Midbrain (tissue), 1 donor: ENCODE measurements at regions not wholly inside any gene's neighbourhood (a gene's known extent, or its start where the extent isn't known, plus 50 kb on each side); places are given as distances from the start of the nearest gene placed in this dataset.

Experiments
- DNase-seq: peaks from one replicate; lab custom pipeline; 2025; lab: John Stamatoyannopoulos, UW

DNA sequence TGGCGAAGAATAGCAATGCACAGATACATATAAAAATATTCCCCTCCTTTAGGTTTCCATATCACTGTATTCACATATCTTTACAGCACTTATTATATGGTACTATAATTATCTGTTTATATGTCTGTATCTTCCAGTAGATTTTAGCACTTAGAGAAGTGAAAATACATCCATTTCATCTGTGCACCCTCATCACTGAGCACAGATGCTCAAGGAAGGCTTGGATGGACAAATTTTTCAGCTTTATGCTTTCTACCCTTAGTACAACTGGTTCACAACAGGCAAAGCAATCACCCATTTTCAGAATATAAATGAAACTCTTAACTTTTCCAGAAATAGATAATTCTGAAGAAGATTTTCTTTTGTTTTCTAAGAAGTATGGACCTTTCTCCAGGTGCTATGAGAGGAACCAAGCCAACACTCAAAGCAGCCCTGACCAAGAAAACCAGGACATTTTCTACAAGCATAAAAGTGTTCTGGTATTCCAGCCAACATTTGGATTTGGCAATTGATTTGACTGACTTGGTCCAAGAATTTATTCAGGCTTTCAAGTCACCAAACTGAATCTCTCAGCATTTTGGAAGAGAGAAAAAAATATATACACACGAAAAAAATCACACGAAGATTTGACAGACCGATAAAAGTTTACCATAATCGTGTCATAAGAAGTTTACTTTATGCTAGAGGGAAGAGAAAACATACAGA, 170.2 kb upstream of the CD180 start:
- DNase-seq, result no peak

DNA sequence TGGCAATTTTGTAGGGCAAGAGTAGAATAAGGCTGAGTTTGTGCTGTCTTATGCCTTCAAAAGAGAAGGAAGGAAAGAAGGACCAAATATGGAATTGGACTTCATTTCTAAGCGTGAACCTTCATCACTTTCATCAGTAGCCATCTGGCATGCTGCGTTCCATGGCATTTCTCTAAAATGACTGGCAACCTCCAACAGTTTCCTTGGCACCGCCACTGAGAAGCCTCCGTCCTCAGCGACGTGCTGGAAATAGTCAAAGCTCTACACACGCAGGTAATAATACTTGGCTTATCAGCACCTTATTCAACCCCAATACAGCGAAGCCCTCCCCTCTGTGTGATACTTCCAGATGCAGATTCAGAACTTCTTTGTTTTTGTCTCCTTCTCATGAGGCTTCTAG, 169.7 kb upstream of the CD180 start:
- no peak for DNase-seq

DNA sequence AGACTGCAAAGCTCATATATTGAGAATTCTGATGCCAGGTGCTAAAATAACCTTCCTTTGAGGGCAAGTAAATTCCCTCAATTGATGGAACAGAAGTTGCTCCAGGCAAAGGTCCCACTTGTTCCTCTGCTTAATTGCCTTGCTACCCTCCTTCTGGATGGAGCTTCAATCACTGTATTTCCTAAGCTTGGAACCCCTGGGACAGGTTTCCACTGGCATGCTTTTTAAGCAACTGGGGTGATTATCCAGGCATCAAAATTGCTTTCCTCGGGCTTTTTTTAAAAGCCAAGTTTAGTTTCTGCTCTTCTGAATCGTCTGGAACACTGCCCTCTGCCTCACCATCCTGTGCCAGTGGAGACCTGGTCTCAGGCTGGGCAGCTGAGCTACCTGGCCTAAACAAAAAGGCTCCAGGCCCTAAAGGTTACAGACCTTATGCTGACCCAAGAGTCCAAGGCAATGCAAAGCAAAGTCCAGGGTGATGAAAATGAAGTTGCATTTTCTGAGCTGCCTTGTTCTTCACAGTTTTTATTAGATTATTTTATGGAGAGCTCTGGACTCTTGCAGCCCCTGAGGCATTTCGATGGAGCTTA, 167.9 kb upstream of the CD180 start:
- no peak for DNase-seq

DNA sequence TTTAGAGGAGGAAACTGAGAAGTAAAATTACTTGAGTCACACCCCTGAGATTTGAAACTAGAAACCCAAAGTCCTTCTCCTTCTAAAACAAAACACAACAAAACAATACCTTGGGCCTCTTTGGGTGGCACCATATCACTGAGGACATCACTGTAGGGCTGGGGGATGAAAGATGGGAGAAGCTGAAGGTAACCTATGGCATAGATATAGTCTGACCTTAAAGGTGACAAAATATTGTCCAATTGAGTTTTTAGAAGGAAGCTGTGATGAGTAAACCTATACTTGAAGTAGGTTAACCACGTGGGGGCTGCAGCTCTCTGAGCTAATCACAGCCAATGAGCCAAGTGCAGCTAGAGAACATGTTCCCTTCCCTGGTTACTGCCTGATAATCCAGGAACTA, 167.4 kb upstream of the CD180 start:
- DNase-seq, result no peak

DNA sequence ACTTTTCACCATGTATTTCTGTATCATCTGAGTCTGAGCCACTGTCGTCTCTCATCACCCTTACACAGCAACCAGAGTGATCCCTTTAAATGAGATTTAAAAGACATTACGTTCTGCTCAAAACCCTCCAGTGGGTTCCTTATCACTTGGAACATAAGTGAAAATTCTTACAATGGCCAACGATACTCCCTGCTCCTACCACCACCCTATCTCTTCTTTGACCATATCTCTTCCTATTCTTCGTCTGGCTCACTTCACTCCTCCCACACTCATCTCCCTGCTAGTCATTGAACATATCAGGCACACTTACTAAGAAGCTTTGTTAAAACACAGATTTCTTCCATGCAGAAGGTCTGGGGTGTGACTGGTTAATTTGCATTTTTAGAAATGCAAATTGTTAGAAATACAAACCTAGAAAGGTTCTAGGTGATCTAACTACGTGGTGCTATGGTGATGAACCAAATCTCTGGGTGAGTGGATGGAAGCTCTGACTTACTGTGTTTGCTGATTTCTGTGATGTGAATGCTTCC, 166.6 kb upstream of the CD180 start:
- DNase-seq, result no peak

DNA sequence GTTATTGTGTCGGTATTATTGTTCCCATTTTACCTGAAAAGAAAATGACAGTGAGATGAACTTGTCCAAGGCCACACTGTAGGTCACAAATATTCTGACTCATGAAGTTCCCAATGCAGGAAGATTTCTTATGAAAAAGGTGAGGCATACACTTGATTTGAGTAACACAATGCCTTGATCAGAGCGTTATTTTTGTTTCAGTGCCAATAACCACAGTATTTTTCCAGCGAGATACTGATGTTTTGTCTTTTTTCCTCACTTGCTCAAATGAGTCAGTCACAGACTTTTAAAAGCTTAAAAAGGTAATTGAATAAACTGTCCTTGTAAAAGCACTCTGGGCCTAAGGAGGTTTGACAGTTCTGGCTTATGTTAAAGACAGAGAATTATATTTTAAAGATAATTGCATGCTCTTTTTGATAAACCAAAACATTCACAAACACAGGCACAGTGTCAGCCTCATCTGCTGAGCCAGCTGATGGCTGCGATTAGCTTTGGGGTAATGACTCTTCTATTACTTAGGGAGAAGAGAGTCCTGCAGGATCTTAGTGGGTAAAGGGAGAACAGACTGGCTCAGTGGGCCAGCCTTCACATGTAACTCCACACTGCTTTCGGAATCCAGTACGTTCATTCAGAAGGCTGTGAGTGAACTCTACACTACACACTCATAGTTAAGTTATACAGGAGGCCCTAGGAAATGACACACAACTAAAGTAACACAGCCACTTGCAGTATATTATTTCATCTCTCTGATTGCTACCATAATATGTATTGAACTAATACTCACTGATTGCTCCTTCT, 165.5 kb upstream of the CD180 start:
- DNase-seq, result no peak

DNA sequence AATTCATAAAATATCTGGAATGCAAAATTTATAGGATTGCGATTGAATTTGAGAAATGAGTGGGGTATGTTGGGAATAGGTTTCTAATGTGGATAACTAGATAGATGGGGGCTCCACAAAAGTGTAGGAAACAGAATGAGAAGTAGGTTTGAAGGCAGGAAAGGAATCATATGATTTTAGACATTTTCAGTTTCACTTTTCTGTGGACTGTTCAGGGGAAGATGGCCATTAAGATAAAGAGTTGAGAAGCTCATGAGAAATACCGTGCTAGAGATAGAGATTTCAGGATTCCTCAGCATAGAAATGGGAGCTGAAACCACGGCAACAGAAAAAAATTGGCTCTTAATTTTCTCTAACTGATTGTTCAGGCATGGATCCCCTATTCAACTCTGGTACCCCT, 163.4 kb upstream of the CD180 start:
- no peak for DNase-seq

DNA sequence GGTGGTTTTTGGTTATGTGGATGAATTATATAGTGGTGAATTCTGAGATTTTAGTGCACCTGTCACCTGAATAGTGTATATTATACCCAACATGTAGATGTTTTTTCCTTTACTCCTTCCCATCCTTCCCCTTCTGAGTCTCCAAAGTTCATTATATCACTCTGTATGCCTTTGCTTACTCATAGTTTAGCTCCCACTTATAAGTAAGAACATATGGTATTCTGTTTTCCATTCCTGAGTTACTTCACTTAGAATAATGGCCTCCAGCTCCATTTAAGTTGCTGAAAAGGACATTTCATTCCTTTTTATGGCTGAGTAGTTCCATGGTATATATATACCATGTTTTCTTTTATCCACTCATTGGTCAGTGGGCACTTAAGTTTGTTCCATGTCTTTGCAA, 161.6 kb upstream of the CD180 start:
- no peak for DNase-seq

DNA sequence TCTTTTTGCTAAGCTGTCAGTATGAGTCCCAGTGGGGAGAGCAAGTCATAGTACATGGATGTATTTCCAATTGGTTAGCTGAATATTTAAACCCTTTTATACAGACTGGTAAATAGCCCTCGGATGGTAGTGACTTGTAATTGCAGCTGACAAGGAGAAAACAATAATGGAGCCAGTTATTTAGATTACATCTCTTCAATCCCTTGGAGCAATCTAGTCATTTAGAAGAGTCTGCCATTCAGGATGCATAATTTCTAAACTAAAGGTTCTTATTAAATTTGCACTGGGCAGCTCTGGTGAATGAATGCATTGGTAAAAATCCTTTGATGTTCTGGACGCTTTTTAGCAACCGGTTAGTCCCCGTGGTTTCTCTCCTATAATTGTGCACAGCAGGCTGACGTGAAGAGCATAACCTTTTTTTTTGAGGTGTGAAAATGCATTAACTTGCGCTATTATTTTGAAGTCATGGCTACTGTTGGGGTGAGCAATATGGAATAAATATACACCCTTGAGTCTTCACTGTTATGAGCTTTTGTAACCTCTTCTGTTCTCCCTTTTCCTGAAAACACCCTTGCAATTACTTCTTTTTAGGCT, 158.6 kb upstream of the CD180 start:
- no peak for DNase-seq

DNA sequence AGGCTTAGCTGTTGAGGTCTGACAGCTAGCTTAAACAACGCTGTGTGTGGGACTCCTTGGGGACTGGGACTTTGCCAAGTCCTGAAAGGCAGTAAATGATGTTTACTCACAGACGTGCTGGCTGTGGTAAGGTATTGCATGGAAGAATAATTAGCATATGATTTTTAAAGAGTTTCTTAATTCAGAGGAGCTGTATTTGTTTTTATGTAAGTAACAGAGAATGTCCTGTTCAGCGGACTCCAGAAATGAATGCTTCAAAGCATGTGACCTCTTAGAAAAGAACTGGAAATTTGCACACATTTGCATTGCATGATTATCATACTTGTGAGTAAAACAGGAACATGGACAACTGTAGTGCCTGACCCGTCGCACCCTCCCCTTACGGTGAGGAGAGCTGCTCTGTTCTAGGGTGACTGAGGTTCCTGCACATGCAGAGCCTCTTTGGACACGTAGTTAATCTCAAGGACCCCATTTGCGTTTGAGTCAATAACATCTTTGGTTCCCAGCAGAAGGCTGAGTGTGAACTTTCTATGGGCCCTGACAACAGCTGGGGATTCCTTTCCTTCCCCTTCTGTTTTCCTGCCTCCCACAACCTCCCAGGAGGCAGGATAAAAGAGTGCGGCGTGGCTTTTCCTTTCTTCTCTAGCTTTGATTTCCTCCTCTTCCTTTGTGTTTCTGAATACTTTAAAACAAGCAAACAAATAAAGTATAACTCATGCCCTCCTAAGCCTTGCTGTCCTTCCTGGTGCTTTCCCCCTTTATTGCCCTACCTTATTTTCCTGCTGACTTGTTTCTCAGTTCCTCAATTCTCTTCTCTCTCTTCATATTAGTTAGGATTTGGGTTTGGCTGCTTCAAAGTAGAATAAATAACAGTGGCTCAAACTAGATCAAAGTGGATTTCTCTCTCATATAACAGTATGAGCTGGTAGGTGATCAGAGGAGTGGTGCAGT, 157.2 kb upstream of the CD180 start:
- DNase-seq, result no peak

DNA sequence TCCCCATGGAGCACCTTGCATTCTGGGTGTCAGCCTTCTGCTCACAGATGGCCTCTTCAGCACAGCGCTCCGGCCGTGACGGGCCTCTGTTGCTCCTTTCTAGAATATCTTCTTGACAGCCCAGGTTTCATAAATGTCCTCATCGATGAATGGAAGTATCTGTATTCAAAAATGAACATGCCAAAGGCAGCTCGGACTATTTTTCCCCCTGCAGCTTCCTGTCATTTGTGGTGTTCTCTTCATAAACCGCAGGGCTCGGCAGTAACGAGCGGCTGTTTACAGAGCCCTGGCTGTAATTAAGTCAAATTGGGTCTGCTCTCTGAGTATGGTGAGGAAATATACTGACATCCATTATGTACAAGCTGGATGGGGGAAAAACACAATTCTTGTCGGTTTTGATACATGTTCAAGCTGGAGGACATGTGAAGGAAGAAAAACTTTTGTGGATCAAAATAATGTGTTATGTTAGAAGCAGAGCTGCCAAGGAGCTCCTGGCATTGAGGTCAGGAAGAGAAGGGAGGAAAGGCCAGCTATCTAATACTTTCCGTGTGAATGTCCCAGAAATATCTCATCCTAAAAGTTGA, 154.1 kb upstream of the CD180 start:
- DNase-seq, result no peak

DNA sequence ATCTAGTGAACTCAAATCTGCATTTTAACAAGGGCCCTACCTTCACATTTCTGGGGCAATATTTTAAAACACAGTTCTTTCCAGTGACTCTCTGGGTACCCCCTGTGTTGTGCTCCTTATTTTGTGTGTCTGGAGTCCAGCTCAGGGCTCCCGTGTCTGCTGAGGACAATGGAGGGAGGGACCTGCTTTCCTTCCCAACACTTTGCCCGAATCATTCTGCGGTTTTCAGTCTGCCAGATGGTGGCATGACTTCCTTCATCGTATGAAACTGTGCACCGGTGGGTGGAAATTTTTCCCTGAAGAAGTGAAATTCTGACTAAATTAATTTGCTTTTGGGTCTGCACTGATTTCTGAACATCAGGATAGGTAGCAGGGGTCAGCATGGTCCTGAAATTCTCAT, 153.6 kb upstream of the CD180 start:
- DNase-seq, result no peak

DNA sequence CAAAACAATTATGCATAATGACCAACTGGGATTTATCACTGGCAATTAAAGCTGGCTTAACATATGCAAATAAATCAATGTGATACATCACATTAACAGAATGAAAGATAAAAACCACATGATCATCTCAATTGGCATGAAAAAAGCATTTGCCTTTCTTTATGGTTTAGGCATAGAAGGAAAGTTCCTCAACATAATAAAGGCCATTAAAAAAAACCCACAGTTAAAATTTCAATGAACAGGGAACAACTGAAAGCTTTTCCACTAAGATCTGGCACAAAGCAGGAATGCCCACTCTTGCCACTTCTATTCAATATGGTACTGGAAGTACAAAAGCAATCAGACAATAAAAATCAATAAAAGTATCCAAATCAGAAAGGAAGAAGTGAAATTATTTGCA, 151.2 kb upstream of the CD180 start:
- no peak for DNase-seq

DNA sequence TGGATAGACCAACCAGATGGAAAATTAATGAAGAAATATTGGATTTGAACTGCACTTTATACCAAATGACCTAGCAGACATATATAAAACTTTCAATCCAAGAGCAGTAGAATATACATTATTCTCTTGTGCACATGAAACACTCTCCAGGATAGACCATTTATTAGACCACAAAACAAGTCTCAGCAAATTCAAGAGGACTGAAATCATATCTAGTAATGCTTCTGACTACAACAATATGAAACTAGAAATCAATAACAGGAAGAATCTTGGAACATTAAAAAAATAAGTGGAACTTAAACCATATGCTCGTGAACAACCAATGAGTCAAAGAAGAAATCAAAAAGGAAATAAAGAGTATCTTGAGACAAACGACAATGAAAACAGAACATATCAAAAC, 150.0 kb upstream of the CD180 start:
- DNase-seq, result no peak

DNA sequence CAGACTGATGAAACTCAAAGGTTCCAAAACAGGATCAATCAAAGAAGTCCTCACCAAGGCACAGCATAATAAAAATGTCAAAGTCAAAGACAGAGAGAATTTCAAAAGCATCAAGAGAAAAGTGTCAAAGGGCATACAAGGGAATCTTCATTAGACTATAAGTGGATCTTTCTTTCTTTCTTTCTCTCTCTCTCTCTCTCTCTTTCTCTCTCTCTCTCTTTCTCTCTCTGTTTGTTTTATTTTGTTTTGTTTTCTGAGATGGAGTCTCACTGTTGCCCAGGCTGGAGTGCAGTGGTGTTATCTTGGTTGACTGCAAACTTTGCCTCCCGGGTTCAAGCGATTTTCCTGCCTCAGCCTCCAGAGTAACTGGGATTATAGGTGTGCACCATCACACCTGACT, 148.3 kb upstream of the CD180 start:
- DNase-seq, result no peak

DNA sequence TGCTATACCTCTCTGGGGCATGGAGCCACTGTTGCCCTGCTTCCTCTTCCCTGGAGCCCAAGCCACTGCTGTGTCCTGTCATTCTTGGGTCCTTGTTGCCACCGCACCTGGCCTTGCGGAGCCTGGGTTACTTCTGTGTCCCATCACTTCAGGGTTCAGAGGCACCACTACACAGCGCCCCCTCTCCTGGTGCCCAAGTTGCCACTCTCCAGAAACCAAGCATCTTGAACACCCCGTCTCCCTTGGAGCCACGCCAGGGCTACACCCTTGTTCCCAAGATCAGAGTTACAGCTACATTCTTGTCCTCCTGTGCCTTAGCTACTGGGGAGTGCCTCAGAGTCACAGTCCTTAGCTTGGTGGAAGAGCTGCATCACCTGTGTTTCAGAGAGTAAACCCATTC, 147.2 kb upstream of the CD180 start:
- DNase-seq, result no peak

DNA sequence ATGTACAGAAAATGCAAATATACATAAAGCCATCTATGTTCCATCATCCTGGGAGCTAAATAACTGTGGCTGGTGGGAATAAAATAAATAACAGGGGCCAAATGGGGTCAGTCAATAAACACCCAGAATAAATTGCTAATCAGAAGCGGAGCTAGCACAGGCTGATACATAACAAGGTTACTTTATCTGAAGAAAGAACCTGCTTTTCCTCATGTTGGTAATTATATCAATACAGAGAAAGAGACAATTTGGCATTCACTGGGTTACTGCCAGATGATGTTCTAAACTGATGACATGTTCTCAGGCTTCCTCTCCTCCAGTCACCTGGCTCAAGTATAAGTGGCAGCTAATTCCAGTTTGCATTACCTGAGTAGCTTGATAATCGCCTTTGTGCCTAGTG, 144.9 kb upstream of the CD180 start:
- DNase-seq, result no peak

DNA sequence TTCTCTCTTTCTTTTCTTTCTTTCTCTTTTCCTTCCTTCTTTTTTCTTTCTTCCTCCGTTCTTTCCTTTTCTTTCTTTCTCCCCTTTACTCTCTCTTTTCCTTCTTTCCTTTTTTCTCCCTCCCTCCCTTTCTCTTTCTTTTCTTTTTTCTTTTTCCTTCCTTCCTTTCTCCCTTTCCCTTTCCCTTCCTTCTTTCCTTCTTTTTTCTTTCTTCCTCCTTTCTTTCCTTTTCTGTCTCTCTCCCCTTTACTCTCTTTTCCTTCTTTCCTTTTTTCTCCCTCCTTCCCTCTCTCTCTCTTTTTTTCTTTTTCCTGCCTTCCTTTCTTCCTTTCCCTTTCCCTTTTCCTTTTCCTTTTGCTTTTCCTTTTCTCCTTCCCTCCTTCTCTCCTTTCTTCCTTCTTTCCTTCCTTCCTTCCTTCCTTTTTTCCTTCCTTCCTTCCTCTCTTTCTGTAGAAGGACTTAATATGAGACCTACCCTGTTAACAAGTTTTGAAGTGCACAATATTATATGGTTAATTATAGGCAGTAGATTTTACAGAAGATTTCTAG, 142.7 kb upstream of the CD180 start:
- DNase-seq, result no peak

DNA sequence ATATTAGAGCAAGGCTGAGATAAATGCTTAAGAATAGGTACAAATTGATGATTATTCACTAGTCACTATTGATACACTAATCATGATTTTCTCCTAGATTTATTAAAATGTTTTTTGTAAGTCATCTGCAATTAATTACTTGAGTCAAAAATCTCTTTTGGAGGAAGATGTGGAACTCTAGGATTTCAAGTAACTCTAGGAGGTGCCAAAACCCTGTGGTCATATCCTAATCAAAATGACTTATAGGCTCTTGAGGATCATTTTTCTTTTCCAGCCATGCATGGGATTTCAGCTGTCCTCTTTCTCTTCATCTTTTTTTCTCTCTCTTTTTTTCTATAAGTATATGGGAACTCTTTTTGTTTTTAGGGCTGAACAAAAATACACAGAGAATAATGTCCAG, 141.8 kb upstream of the CD180 start:
- DNase-seq, result no peak

DNA sequence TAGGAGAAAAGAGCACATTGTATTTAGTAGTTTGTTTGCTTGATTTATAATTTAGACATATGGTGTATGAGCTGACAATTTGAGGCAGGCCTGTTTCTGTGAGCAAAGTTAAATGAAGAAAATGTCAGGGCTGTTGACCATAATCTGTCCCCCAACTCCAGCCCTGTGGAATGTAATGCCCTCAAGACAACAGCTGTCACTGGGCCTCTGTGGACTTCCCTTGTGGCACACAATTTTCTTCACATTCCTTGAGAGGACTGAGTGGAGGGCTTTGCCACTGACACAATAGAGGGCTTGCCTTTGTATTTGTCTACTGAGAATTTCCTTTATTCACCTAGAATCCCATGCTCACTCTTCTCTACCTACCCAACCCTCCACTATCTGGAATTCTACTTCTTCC, 141.2 kb upstream of the CD180 start:
- no peak for DNase-seq

DNA sequence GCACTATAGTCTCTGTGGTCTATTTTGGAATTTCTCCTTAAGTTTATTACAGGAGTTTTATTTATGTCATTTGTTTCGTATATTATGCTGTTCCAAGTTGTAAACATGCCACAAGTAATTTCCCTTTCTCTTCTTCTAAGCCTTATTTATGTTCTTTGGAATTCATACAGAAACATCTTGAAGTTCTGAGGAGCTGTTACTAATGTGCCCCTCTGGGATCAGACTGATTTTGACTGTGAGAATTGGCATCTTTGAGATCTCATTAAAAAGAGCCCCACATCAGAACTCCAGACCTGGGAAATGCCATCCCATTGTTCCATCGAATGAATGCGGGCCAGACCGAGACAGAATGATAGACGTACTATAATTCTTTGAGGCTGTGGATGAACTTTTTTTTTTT, 138.8 kb upstream of the CD180 start:
- DNase-seq, result no peak
